ENCODE measurements at regions not wholly inside any gene's neighbourhood (a gene's known extent, or its start where the extent isn't known, plus 50 kb on each side); places are given as distances from the start of the nearest gene placed in this dataset.

DNA sequence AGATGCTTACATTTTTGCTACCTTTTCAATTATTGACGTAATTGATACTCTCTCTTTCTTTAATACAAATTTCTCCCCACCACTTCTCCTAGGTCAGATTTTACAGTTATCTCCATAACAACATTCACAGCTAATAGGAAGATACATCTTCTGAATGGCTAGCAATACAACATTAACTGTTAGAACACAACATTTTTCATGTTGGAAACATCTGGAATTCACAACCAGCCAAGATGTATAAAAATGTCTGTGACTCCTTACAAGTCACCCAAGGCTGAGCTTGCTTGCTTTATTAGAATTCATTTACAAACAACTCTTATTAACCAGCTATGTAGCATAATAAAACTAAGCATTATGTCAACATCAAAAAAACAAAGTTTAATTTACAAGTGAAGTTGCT, 81.0 kb upstream of the ROBO2 start:
- TF ChIP-seq, protein P1, sequence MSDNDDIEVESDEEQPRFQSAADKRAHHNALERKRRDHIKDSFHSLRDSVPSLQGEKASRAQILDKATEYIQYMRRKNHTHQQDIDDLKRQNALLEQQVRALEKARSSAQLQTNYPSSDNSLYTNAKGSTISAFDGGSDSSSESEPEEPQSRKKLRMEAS (IDR thresholded peaks at IDR 0.05): no peak
- TF ChIP-seq HDAC2 (IDR thresholded peaks at IDR 0.05; ENCODE audit: borderline replicate concordance in 1 of 2, low read depth in 2 of 2, low read length in 2 of 2): no peak
- TF ChIP-seq CREB1 (IDR thresholded peaks at IDR 0.05): no peak
- TF ChIP-seq, protein P2, sequence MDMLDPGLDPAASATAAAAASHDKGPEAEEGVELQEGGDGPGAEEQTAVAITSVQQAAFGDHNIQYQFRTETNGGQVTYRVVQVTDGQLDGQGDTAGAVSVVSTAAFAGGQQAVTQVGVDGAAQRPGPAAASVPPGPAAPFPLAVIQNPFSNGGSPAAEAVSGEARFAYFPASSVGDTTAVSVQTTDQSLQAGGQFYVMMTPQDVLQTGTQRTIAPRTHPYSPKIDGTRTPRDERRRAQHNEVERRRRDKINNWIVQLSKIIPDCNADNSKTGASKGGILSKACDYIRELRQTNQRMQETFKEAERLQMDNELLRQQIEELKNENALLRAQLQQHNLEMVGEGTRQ (IDR thresholded peaks at IDR 0.05; ENCODE audit: low read length): no peak
- TF ChIP-seq, protein P3, sequence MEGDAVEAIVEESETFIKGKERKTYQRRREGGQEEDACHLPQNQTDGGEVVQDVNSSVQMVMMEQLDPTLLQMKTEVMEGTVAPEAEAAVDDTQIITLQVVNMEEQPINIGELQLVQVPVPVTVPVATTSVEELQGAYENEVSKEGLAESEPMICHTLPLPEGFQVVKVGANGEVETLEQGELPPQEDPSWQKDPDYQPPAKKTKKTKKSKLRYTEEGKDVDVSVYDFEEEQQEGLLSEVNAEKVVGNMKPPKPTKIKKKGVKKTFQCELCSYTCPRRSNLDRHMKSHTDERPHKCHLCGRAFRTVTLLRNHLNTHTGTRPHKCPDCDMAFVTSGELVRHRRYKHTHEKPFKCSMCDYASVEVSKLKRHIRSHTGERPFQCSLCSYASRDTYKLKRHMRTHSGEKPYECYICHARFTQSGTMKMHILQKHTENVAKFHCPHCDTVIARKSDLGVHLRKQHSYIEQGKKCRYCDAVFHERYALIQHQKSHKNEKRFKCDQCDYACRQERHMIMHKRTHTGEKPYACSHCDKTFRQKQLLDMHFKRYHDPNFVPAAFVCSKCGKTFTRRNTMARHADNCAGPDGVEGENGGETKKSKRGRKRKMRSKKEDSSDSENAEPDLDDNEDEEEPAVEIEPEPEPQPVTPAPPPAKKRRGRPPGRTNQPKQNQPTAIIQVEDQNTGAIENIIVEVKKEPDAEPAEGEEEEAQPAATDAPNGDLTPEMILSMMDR (IDR thresholded peaks at IDR 0.05; ENCODE audit: control extremely low read depth in 1 of 3, insufficient read depth in 1 of 3, low read depth in 1 of 3, low read length in 3 of 3): no peak
- no peak for TF ChIP-seq POLR2A (IDR thresholded peaks at IDR 0.05; ENCODE audit: control extremely low read depth in 1 of 2, low read depth in 2 of 2, low read length in 2 of 2)
- no peak for TF ChIP-seq POLR2AphosphoS5 (IDR thresholded peaks at IDR 0.05; ENCODE audit: low read depth, low read length)
- TF ChIP-seq SIN3A (conservative IDR thresholded peaks at IDR 0.05 in 1 of 2, IDR thresholded peaks at IDR 0.05 in 1 of 2; ENCODE audit: low read depth in 1 of 2, low read length in 2 of 2): no peak
- TF ChIP-seq RNF2 (IDR thresholded peaks at IDR 0.05; ENCODE audit: borderline replicate concordance, low read depth, low read length, missing control alignments, poor library complexity, severe bottlenecking): no peak
- no peak for TF ChIP-seq GABPA (IDR thresholded peaks at IDR 0.05; ENCODE audit: borderline replicate concordance, insufficient read depth, low read length)
- TF ChIP-seq TEAD4 (IDR thresholded peaks at IDR 0.05; ENCODE audit: low read depth, low read length): no peak
- no peak for TF ChIP-seq JUN (IDR thresholded peaks at IDR 0.05; ENCODE audit: low read depth, low read length)

Measured in H1 (cell line).